Testis (tissue), 2 donors: ENCODE measurements at regions not wholly inside any gene's neighbourhood (a gene's known extent, or its start where the extent isn't known, plus 50 kb on each side); places are given as distances from the start of the nearest gene placed in this dataset.

Source experiments
- POLR2A ChIP-seq: fragments of 450-650 bp; IDR thresholded peaks from one replicate; pipeline ENCODE4 v1.6.1; 2017; ENCODE audit warnings: antibody characterized with exemption, mild to moderate bottlenecking, moderate library complexity
- TF ChIP-seq, protein P1 (sequence below), 3 experiments: fragments of 450-650 bp in 2 of 3; fragments of 200-600 bp in 1 of 3; sonication (generic) in 1 of 3; IDR thresholded peaks; one replicate each; pipeline ENCODE4 v1.5.1; 2016 to 2019; ENCODE audit warnings: antibody characterized with exemption in 3 of 3, mild to moderate bottlenecking in 2 of 3, moderate library complexity in 1 of 3

GRCh38 chr2:238523158-238524110 lies 96.7 kb downstream of the ASB1 start:
- TF ChIP-seq, protein P1, sequence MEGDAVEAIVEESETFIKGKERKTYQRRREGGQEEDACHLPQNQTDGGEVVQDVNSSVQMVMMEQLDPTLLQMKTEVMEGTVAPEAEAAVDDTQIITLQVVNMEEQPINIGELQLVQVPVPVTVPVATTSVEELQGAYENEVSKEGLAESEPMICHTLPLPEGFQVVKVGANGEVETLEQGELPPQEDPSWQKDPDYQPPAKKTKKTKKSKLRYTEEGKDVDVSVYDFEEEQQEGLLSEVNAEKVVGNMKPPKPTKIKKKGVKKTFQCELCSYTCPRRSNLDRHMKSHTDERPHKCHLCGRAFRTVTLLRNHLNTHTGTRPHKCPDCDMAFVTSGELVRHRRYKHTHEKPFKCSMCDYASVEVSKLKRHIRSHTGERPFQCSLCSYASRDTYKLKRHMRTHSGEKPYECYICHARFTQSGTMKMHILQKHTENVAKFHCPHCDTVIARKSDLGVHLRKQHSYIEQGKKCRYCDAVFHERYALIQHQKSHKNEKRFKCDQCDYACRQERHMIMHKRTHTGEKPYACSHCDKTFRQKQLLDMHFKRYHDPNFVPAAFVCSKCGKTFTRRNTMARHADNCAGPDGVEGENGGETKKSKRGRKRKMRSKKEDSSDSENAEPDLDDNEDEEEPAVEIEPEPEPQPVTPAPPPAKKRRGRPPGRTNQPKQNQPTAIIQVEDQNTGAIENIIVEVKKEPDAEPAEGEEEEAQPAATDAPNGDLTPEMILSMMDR (IDR thresholded peaks at IDR 0.05): no peak
- no peak for TF ChIP-seq POLR2A
